Stomach (tissue), 4 donors: ENCODE measurements at regions not wholly inside any gene's neighbourhood (a gene's known extent, or its start where the extent isn't known, plus 50 kb on each side); places are given as distances from the start of the nearest gene placed in this dataset.

Experiments
- CTCF ChIP-seq, 7 experiments: fragments of 450-650 bp in 4 of 7; fragments of 200-600 bp in 3 of 7; sonication (generic) in 3 of 7; IDR thresholded peaks; one replicate each; pipeline ENCODE4 v1.5.1; 2016 to 2019; ENCODE audit warnings: antibody characterized with exemption in 7 of 7, control low read depth in 2 of 7, mild to moderate bottlenecking in 1 of 7
- POLR2A ChIP-seq, 4 donors: fragments of 450-650 bp; IDR thresholded peaks; one replicate each; pipeline ENCODE4 v1.6.1; 2016; ENCODE audit warnings: antibody characterized with exemption in 4 of 4, control low read depth in 2 of 4, mild to moderate bottlenecking in 1 of 4, moderate library complexity in 1 of 4
- POLR2AphosphoS5 ChIP-seq, 3 donors: sonication (generic); formaldehyde crosslinking; IDR thresholded peaks; one replicate each; pipeline ENCODE4 v1.6.1; 2016; ENCODE audit warnings: antibody characterized with exemption in 3 of 3

- no peak for TF ChIP-seq POLR2AphosphoS5 (IDR thresholded peaks at IDR 0.05)
- no peak for TF ChIP-seq POLR2A (IDR thresholded peaks at IDR 0.05)
- no peak for TF ChIP-seq CTCF (IDR thresholded peaks at IDR 0.05)
Measured at GRCh38 chr11:15886299-15886698, 470.0 kb downstream of the SOX6 start.
